Fibroblast of mammary gland (primary cell): ENCODE measurements at regions not wholly inside any gene's neighbourhood (a gene's known extent, or its start where the extent isn't known, plus 50 kb on each side); places are given as distances from the start of the nearest gene placed in this dataset.
A peak's percentile ranks its signal among the peaks of the same experiment; 100 is the strongest.
"Not testable (repeated sequence)": the region's sequence is repeated elsewhere in the genome, so short reads cannot be mapped to it uniquely, and the experiment has no call there.

ENCODE experiments used
- DNase-seq: peaks from one replicate; pipeline ENCODE4 v3.0.0-alpha.2; 2010; ENCODE audit warnings: low read depth
- H3K4me3 ChIP-seq: 2 replicates; pipeline ENCODE4 v1.5.1; 2011; ENCODE audit warnings: low read depth, mild to moderate bottlenecking, low read length, moderate library complexity; ENCODE audit not compliant: control insufficient read depth
- CTCF ChIP-seq: conservative IDR thresholded peaks from 2 replicates; pipeline ENCODE4 v1.5.1; 2011; ENCODE audit warnings: low read depth, low read length, inconsistent platforms; ENCODE audit not compliant: control insufficient read depth, insufficient read depth

- no peak overlapping the region for H3K4me3 ChIP-seq
- DNase-seq, result no peak
- no peak for TF ChIP-seq CTCF
Measured at GRCh38 chr3:75254685-75255084, 409.4 kb upstream of the FRG2C start.

DNA sequence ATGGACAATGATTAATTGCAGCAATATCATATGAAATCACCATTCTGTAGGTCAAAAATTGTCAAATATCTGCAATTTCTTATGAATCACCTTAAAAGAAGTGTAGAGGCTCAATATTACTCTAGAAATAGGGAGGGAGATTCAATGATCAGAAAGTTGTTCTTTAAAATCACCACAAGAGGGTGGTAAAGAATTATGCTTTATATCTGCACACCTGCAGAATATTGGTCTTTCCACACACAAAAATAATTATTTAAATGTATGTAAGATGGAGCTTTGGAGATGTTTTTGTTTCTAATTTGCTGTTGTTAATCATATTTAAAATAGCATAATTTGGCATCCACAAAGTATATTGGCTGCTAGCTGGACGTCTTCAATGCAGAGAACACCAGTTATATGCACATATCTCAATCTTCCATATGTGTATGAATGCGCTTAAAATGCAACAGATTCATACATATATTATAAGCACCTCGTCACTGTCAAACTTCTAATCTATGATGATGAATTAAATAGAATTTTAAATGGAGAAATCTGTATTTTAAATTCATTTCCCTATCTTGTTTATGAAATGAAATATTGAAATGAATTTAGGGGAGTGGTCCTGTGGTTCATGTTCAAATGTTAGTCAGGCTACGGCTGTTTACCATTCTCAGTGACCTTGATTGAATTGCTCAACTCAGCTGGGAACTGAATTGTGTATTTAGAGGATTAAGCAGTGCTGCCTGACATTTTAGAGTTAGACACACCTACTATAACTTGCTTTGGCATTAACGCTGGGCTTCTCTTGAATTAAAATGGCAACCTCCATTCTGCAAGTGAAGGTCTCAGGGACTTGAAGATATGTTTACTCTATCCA lies 405.1 kb upstream of the FRG2C start:
- peak; percentile 27 for TF ChIP-seq CTCF
- H3K4me3 ChIP-seq, result not testable (repeated sequence)
- DNase-seq, result peak; percentile 21

DNA sequence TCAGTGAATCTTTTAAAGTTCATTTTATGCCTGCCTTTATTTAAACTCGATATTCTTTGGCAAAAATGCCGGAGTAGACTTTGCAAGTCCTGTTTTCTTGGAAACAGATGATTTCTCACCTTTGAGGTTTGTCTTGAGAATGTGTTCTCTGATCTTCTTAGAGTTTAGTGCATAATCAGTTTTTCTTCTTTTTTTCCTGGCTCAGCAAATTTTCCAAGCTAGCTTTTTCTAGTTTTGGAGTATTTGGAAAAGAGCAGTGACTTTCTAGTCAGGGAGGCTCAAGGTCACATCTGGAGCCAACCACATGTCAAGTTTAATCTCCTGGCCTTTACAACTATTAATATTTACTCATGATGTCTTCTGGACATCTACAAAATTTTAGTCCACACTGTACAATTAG lies 403.2 kb upstream of the FRG2C start:
- DNase-seq, H3K4me3 ChIP-seq: not testable (repeated sequence)

DNA sequence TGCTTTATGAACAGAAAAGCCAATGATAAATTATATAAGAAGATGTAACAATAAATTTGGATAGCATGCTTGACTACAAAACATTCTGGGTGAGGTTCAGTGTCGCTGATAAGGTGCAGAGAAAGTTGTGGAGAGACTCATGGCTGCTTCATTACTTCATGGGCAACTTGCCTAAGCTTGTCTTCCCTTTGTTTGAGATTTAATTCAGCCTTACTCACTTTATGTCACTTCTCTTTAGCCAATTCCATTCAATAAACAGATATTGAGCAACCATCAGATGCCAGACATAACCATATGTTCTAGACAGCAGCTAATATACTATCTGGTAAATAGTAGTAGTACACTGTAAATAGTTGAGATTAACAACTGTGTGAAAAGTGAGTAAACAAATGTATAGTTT lies 401.5 kb upstream of the FRG2C start:
- no peak for TF ChIP-seq CTCF
- DNase-seq, result no peak
- H3K4me3 ChIP-seq, result no peak overlapping the region

DNA sequence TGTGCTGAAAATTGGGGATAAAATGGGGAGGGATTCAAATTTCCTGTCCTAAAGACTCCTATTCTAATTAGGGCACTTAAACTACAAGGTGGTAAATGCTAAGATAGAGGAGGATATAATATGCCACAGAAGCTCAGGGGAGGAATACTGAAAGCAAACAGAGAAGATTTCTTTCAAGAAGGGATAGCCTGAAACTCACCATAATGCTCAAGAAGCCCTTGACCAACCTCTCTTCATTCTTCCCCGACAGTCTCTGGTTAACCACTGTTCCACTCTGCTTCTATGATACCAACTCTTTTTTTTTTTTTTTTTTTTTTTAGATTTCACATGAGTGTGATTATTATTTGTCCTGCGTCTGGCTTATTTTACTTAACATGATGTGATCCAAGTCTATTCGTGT lies 398.2 kb upstream of the FRG2C start:
- H3K4me3 ChIP-seq, result no peak overlapping the region
- no peak for TF ChIP-seq CTCF
- DNase-seq, result no peak

DNA sequence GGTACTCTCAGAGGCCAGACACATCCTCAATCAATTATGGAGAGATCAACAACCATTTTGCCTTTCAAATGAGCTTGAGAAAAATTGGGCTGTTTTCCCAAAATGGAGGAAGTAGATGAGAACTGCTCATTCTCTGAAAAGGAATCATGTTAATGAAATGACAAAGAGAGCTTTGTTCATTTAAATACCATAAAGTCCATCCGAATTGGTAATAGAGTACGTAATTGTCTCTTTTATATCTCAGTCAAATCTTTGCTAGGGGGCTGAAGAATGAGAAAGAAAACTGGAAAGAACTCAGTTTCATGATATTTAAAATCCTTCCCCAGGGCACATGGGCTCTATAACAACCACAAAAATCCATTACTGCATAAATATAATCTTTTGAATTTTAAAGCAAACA lies 395.6 kb upstream of the FRG2C start:
- H3K4me3 ChIP-seq, DNase-seq: not testable (repeated sequence)

DNA sequence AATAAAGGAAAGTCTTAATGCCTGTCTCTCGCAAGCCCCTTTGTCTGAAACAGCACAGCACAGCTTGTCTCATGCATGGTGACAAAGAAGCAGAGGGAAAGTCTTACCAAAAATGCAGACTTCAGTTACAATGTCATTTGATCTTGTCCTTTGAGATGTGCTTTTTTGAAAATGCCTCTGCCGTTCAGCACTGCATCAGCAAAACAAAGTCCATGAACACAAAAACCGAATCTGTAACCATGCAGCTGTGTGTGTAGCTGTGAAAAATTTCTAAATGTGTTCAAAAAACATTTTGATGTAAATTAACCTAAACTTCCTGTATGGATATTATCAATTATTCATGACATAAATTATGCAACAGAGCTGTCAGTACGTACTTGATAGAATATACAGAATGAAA lies 391.9 kb upstream of the FRG2C start:
- H3K4me3 ChIP-seq, result not testable (repeated sequence)

GRCh38 chr3:75272691-75273090 lies 391.4 kb upstream of the FRG2C start:
- TF ChIP-seq CTCF, result no peak
- DNase-seq, result peak; percentile 63

More for the DNA sequence above, 391.9 kb upstream of the FRG2C start:
- DNase-seq, result not testable (repeated sequence)

GRCh38 chr3:75285531-75286148 lies 378.5 kb upstream of the FRG2C start:
- DNase-seq, result peak; percentile 77
- not testable (repeated sequence) for H3K4me3 ChIP-seq

More at GRCh38 chr3:75272691-75273090, 391.4 kb upstream of the FRG2C start:
- H3K4me3 ChIP-seq, result no peak overlapping the region

GRCh38 chr3:75288972-75289574 lies 375.1 kb upstream of the FRG2C start:
- not testable (repeated sequence) for DNase-seq

More at GRCh38 chr3:75288972-75289574, 375.1 kb upstream of the FRG2C start:
- H3K4me3 ChIP-seq, result not testable (repeated sequence)
